ENCODE measurements at regions not wholly inside any gene's neighbourhood (a gene's known extent, or its start where the extent isn't known, plus 50 kb on each side); places are given as distances from the start of the nearest gene placed in this dataset.

GRCh38 chr11:31881825-31882224 lies 70.7 kb upstream of the PAX6 start:
- 0% methylated on average over 2 of the region's 2 CpGs for WGBS (ENCODE audit: insufficient coverage, low coverage, missing lambda C conversion rate)
- H3K79me2 ChIP-seq (ENCODE audit: control insufficient read depth, insufficient read depth, low read length), result no peaks in the 10 kb centered on the region
- H3K9me1 ChIP-seq (ENCODE audit: control insufficient read depth, insufficient read depth, low read length), result no peaks in the 10 kb centered on the region
- H3K4me1 ChIP-seq (replicated peaks in 1 of 2; ENCODE audit: control insufficient read depth in 2 of 2, insufficient read depth in 2 of 2, low read length in 2 of 2), result no peaks in the 10 kb centered on the region
- ATAC-seq, result no peak
- in situ Hi-C loops (cut with MboI), result loop anchor here (25.0 kb wide), 1 partner anchor 770 kb away; no protein-coding TSS in a partner anchor
- H2AFZ ChIP-seq (ENCODE audit: low read depth, low read length), result no peak overlapping the region
- no peak for FAIRE-seq
- ChIA-PET CTCF (ENCODE audit: low intra/inter-chr PET ratio) (interaction anchor here (0.6 kb wide), 1 partner anchor 82 kb away, joined by 4 read pairs; no protein-coding TSS in a partner anchor), POLR2A (no interaction called here)
- TF ChIP-seq CTCF (IDR thresholded peaks at IDR 0.05 in 2 of 3, conservative IDR thresholded peaks at IDR 0.05 in 1 of 3; ENCODE audit: insufficient read depth in 2 of 3, low read depth in 1 of 3, low read length in 3 of 3), result no peak
- no peak for TF ChIP-seq ZBED1 (IDR thresholded peaks at IDR 0.05)
- TF ChIP-seq ZNF184 (CRISPR knock-in tag; IDR thresholded peaks at IDR 0.05), result no peak
- no peak for TF ChIP-seq RBM15 (IDR thresholded peaks at IDR 0.05; ENCODE audit: insufficient read depth, low read length)
- TF ChIP-seq TAF9B (IDR thresholded peaks at IDR 0.05; ENCODE audit: partially characterized antibody), result no peak
- TF ChIP-seq MYBL2 (IDR thresholded peaks at IDR 0.05; ENCODE audit: low read depth), result no peak
- TF ChIP-seq MYBL2 (CRISPR knock-in tag; IDR thresholded peaks at IDR 0.05; ENCODE audit: borderline replicate concordance), result no peak
- intact Hi-C loops (cut with micrococcal nuclease), result loop anchor here (10.0 kb wide), 1 partner anchor 777 kb away; no protein-coding TSS in a partner anchor
- no TSS peak for BruUV-seq (replicated peaks)
- H3K9ac ChIP-seq (ENCODE audit: insufficient read depth in 1 of 2, low read depth in 2 of 2, low read length in 2 of 2), result no peak overlapping the region
- no peak overlapping the region for H3K4me2 ChIP-seq (ENCODE audit: insufficient read depth, low read length)
- H4K20me1 ChIP-seq (replicated peaks; ENCODE audit: control insufficient read depth, insufficient read depth, low read length), result no peaks in the 10 kb centered on the region
- DNase-seq (ENCODE audit: extremely low read depth in 1 of 4, low spot score in 3 of 4), result no peak
- H3K36me3 ChIP-seq (ENCODE audit: control insufficient read depth, insufficient read depth, low read length), result no peaks in the 10 kb centered on the region
- no peak overlapping the region for H3K4me3 ChIP-seq
- no peak overlapping the region for H3K27ac ChIP-seq (ENCODE audit: extremely low read depth, low read depth, low read length)
- peaks cover 0 to 8% of the 10 kb centered on the region in 2 experiments; a peak in 2 of 5 replicates for H3K27me3 ChIP-seq (ENCODE audit: control insufficient read depth in 2 of 2, insufficient read depth in 2 of 2, low read length in 2 of 2)
- H3K9me3 ChIP-seq (replicated peaks; ENCODE audit: control insufficient read depth, insufficient read depth, low read depth, low read length), result no peaks in the 10 kb centered on the region
